Adipose tissue (tissue), 3 donors: ENCODE measurements at regions not wholly inside any gene's neighbourhood (a gene's known extent, or its start where the extent isn't known, plus 50 kb on each side); places are given as distances from the start of the nearest gene placed in this dataset.
"Not testable (repeated sequence)": the region's sequence is repeated elsewhere in the genome, so short reads cannot be mapped to it uniquely, and the experiment has no call there.

Experiments used
- H3K27ac ChIP-seq: one replicate; pipeline ENCODE4 v1.5.1; 2013; ENCODE audit warnings: low read depth, low read length
- WGBS, 3 donors: extraction: QIAGEN DNeasy Blood & Tissue Kit; methylation state at CpG; one replicate each; pipeline ENCODE4 v1.1.7; 2013; 5-methylcytosine and 5-hydroxymethylcytosine counted together
- donor health status: healthy with polysubstance abuse.
- donor health status: Bipolar disorder and iron deficiency.
- donor health status: healthy.

DNA sequence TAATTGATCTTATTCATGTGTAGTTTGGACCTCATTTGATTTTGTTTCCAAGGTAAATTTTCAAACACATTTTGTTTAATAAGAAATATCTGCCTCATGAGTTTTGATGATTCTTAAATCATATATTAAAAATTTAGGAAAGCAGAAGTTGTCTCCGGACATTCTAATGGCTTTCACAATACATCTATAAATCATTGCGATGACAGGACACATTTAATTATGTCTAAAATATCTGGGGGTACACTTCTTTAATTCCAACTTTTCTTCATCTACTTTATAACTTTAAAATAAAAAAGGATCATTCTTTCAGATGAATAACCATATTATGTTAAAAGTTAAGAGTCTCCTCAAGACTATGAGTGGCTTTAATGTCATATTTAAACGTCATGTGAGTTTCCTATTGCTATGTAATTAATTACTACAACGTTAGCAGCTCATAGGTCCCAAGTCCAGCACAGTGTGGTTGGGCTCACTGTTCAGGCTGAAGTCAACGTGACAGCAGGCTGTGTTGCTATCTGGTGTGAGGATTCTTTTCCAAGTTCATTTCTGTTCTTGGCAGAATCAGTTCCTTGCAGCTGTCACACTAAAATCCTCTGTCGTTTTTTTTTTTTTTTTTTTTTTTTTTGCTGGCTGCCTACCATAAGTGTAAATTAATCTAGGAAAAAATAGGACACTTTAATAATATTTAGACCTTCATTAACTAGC is 893.5 kb downstream of the LTN1 start:
- 17 to 26% (median 21%) methylated on average over 6 of the region's 6 CpGs for WGBS, 3 donors
- H3K27ac ChIP-seq: no peak overlapping the region

DNA sequence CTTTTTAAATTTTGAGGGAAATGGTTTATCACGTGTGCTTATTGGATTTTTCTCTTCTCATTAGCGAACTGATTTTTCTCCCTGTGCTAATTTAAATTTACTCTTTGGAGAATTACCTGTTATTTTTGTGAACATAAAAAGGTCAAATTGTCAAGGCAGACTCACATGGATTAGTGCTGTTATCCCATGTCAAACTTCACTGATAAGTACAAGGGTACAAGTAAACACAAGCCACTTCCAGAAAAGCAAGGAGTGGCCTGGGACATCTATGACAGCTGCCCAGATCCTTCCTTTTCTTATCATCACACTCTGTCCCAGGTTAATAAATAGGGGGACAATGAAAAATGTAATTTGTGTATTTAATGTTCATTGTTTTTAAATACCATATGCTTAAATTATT is 901.2 kb downstream of the LTN1 start:
- 46 to 94% (median 87%) methylated on average over 2 of the region's 2 CpGs for WGBS, 3 donors
- no peak overlapping the region for H3K27ac ChIP-seq

DNA sequence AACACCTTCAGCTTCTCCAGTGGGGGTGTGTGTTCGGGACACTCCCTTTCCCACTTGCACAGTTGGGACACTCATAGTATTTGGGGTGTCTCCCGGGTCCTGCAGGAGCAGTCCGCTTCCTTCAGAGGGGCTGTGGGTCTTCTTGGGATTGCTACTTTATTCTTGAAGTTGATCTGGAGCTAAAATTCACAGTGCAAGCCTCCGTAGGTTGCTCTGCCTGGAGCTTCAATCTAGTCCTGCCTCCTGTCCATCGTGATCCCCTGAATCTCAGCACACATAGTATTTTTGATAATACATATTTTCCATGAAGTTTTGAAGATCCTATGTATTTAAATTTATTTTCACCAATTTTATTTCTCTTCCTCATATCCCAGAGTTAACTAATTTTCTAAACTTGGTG is 902.1 kb downstream of the LTN1 start:
- H3K27ac ChIP-seq: no peak overlapping the region
- 74 to 84% (median 75%) methylated on average over 5 of the region's 5 CpGs for WGBS, 3 donors

DNA sequence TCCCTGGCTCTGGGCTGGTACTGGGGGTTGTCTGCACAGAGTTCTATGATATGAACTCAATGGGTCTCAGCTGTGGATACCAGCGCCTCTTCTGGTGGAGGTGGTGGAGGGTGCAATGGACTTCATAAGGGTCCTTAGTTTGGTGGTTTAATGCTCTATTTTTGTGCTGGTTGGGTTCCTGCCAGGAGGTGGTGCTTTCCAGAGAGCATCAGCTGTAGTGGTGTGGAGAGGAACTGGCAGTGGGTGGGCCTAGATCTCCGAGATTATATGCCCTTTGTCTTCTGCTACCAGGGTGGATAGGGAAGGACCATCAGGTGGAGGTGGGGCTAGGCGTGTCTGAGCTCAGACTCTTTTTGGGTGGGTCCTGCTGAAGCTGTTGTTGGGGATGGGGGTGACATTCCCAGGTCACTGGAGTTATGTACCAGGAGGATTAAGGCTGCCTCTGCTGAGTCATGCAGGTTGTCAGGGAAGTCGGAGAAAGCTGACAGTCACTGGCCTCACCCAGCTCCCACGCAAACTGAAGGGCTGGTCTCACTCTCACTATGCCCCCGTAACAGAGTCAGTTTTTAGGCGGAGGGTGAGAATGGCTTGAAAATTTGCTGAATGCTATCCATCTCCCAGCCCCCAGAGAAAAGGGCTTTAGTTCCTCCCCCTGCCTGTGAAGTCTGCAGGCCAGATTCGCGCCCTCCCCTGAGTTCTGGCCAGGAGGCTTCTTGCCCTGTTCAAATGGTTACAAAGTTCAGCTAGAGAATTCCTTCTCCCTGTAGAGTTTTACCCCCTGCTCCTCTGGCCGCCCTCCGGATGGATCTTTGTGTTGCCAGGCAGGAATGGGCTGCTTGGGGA is 902.9 kb downstream of the LTN1 start:
- no peak overlapping the region for H3K27ac ChIP-seq
- 58 to 83% (median 69%) methylated on average over 11 of the region's 11 CpGs for WGBS, 3 donors

DNA sequence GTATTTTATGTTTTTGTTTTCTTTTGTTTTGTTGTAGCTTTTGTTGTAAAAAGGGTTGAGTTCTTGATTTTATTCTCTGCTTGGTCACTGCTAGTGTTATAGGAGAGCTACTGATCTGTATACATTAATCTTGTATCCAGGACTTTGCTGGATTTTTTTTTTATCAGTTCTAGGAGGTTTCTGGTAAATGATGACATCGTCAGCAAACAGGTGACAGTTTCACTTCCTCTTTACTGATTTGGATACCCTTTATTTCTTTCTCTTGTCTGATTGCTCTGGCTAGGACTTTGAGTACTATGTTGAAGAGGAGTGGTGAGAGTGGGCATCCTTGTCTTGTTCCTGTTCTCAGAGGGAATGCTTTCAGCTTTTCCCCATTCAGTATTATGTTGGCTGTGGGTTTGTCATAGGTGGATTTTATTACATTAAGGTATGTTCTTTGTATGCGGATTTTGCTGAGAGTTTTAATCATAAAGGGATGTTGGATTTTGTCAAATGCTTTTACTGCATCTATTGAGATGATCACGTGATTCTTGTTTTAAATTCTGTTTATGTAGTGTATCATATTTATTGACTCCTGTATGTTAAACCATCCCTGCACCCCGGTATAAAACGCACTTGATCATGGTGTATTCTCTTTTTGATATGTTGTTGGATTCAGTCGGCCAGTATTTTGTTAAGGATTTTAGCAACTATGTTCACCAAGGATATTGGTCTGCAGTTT is 905.7 kb downstream of the LTN1 start:
- 94 to 98% (median 95%) methylated on average over 6 of the region's 6 CpGs for WGBS, 3 donors

DNA sequence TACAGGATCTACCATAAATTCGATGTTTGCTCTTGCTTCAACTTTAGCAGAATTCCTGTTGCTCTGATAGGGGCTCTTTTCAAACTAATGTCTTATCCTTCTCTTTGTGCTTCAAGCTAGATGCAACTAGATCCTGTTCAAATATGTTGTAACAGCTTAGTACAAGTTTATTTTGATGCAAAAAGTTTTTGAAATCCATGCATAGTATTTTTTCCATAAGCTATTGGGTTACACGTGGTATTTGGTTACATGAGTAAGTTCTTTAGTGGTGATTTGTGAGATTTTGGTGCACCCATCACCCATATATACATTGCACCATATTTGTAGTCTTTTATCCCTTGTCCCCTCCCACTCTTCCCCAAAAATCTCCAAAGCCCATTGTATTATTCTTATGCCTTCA is 907.7 kb downstream of the LTN1 start:
- 61 to 85% (median 83%) methylated on average over 2 of the region's 2 CpGs for WGBS, 3 donors
- no peak overlapping the region for H3K27ac ChIP-seq

More for the DNA sequence above, 905.7 kb downstream of the LTN1 start:
- no peak overlapping the region for H3K27ac ChIP-seq

DNA sequence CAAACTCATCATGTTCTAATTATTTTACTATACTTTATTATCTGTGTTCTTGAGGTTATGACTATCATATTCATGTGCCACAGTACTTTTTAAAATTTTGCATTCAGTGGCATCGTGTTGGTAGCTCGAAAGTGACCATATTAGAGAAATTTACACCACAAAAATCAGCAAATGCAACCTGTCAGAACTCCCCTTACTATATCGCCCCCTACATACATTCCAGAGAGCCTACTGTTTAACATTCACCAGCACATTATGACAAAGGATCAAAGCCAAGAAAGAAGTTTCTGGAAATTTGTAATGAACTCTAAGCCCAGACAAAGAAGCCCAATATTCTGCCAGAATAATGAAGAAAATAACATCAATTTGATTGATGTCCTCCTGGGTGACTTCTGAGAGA is 909.3 kb downstream of the LTN1 start:
- WGBS, 3 donors: 89 to 92% (median 91%) methylated on average over 3 of the region's 3 CpGs

DNA sequence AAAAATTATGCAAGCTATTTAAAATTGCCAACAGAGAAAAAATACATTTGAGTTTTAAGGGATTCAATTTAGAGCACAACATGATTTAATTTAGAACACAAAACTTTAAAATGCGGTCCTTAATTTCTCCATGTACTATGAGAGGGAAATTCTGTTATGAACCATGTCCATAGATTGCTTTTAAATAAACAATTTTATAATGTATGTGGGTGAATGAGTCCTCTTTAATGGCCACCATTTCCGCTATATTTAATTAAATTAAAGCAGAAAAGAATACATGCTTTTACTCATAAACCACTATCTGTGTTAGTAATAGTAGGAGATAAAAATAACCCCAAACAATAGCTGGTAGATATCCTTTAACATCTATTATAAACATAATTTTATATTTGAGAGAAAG is 914.6 kb downstream of the LTN1 start:
- H3K27ac ChIP-seq: no peak overlapping the region
- WGBS, 3 donors: 93 to 96% (median 96%) methylated on average over 2 of the region's 2 CpGs

More for the DNA sequence above, 909.3 kb downstream of the LTN1 start:
- H3K27ac ChIP-seq: no peak overlapping the region

DNA sequence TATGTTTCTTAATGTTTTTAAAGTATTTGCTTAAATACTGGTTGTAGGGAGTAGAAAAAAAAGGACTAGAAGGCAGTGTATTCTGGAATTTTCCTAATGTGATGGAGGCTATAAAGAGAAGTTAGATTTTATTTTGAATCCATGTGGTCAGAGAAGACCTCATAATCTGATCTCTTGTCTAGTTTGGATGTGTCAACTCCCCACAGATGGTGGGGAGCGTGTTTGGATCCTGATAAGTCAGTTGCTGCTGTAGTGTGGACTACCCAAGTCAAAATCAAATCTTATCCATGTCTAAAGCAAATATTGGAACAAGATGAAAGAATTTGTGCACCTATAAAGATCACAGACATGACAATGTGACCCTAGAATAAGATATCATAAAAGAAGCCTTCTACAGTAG is 918.0 kb downstream of the LTN1 start:
- 0 to 70% (median 58%) methylated on average over 1 of the region's 1 CpG for WGBS, 3 donors

DNA sequence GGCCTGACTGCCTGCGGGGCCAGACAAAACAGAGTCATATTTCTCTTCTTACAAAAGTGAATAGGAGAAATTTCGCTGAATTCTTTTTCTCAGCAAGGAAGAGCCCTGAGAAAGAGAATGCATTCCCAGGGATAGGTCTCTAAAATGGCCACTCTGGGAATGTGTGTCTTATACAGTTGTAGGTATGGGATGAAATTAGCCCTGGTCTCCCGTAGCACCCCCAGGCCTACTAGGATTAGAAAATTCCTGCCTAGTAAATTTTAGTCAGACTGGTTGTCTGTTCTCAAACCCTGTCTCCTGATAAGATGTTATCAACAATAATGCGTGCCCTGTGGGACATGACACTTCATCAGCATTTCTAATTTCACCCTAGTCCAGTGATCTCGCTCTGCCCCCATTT is 920.1 kb downstream of the LTN1 start:
- WGBS, 3 donors: 73 to 88% (median 74%) methylated on average over 5 of the region's 5 CpGs
- no peak overlapping the region for H3K27ac ChIP-seq

More for the DNA sequence above, 918.0 kb downstream of the LTN1 start:
- H3K27ac ChIP-seq: no peak overlapping the region

DNA sequence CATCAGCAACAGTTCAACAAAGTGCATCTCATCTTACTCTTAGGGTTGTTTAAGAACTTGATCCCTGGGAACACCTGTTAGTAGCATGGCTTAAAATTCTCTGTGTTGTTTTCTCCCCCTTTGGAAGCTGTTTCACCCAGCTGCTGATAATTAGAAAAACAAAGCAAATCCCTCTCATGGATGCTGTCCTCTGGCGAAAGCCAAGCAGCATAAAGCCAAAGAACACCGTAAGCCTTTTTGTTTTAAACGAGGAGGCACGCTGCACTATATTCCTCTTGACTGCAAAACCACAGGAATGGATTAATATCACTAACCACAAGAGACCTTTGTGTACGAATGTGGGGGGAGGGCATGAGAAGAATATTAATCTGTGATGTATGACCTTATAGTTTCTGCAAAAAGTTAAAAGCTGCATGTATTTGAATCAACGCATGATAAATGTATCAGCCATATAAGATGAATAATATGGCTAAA is 923.2 kb downstream of the LTN1 start:
- whole genome bisulfite sequencing, 3 donors: 36 to 64% (median 48%) methylated on average over 6 of the region's 6 CpGs
- H3K27ac ChIP-seq: no peak overlapping the region

DNA sequence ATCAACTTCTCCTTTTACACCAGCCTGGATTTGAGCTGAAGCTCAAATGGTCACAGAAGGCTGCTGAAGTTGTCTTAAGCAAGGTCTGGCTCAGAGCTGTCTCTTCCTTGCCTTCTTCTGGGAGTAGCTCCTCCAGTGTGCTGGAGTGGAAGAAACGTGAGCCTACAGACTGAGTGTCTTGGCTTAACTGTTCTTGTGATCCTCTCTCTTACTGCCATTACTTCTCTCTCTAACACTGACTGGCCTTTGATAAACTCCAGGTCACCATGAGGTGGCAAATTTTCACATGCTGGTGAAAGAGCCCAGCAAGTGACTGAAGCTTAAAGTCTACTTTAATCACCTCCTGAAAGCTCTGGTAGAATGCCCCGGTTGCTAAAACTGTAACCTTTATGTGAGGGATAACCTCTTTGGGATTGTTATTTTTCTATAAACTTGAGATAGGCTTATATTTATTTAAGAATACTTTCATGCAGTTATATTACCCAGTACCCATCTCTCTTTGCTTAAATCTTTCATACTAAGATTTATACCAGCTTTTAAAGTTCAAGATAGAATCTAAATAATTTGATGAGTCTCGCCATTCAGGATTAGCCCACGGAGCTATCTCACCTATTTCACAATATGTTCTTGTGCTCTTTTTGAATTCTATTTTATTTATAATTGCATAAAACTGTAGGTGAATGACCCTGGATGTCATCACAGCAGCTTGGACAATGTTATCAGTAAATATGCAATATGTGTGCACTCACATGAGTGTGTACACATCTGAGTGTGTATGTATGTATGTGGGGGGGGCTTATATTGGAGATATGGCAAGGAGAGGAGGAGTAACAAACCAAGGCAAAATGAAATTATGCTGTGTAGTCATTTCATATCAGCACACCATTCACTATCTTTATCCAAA is 924.0 kb downstream of the LTN1 start:
- WGBS, 3 donors: 62 to 74% (median 66%) methylated on average over 4 of the region's 4 CpGs
- no peak overlapping the region for H3K27ac ChIP-seq

DNA sequence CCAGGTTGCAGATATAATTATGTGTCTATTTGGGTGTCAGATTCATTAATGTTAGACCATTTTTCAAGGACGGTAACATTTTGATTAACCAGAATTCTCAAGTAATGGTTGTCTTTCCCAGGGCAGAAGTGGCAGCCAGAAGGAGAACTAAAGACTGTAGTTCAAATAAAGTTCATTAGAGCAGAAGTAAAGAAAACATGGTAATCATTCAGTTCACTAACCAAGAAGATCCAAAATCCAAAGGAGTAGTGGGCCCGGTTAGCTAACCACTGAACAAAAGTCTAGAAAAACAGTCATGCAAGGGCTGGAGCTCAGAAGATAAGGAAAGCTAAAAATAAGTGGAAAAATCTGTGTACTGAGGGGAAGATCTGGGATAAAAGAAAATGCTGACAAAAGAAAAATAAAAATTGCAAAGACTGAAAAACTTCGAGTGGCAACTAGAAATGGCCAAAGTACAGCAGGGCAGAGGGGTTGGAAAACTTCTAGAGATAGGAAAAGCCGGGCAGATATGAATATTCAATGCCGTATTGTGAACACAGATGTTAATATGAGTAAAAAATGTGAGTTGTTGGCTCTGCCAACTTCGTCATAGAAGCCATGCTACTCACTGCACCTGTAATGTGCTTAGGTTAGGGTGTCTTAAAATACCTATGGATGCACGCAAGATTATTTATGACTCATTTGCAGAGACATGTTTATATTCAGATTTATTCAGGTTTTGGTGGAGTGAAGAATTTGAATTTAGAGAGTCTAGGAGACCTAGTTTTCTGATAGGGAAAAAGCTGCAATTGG is 925.9 kb downstream of the LTN1 start:
- H3K27ac ChIP-seq: no peak overlapping the region
- WGBS, 3 donors: 82 to 91% (median 84%) methylated on average over 7 of the region's 7 CpGs

DNA sequence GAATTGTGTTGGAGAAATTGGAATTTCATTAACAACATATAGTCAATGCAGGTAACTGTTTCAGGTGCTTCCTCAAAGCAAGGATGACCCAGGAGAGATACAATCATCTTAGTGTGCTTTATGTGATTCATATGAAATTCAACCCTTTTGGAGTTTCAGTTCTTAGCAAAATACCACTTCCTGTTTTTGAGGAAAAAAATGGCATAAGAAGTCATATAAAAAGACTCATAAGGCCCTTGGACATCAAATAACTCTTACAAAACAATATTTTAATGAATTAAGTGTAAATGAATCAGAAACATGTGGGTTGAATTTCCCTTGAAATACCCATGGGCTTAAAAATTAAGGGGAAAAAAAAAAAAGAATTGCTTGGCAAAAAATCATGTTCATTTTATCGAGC is 926.6 kb downstream of the LTN1 start:
- WGBS, 3 donors: 21 to 69% (median 31%) methylated on average over 1 of the region's 1 CpG
- H3K27ac ChIP-seq: no peak overlapping the region

DNA sequence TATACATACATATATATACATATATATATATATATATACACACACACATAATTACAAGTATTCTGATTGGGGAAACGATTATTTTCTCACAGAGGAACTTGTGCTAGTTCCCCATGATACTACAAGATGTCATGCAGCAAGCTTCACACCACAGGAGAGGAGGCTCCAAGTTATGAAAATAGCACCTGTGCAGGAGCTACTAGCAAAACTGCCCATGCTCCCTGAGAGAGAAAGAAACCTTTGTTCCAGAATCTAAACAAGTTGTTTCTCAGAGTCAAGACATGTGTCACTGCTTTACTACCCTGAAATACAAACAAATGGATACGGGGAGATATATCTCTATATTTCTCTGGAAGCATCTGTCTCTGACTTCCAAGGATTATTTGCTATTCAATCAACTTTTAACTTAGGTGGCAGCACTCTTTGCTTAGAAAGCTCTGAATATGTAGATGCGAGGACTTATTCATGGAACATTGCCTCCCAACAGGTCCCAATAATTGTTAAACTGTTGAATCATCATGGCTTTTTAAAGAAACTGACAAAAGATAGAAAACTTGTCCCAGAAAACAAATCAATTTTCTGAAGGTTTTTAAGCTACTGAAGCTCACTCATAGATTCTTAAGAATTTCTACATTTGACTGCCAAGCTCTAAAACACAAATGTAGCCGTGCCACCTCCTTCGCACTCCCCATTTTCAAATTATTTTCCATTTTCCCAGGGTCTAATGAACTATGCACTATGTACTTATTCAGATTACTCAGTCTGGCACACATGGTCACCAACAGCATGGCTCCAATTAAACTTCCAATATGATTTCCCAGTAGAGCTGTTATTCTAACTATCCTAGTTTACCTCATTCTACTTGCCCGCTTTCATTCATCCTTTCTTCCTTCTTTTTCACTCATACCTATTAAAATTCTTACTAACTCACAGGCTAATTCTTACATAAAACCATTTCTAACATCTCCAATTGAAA is 929.1 kb downstream of the LTN1 start:
- whole genome bisulfite sequencing, 3 donors: 77 to 94% (median 90%) methylated on average over 6 of the region's 6 CpGs
- no peak overlapping the region for H3K27ac ChIP-seq

DNA sequence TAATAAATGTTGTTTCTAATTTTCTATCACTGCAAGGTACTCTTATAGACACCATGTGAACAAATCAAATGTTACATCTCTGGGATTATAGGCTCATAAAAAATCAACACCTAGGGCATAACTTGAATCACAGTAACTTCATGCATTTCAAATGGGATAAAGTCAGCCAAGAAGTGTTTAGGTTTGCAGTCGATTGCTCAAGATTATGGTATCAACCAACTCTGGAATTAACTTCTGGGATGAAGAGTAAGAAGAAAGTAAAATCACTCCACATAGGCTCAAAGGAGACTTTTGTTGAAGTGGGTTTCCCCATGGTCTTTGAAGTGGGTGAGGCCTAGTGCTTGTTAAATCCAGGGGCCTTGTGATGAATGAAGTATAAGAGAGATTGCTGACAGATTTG is 939.7 kb downstream of the LTN1 start:
- H3K27ac ChIP-seq: not testable (repeated sequence)
- 50 to 78% (median 65%) methylated on average over 1 of the region's 1 CpG for WGBS, 3 donors
